Fibroblast of mammary gland (primary cell): ENCODE measurements at regions not wholly inside any gene's neighbourhood (a gene's known extent, or its start where the extent isn't known, plus 50 kb on each side); places are given as distances from the start of the nearest gene placed in this dataset.

Source experiments
- DNase-seq: peaks from one replicate; pipeline ENCODE4 v3.0.0-alpha.2; 2010; ENCODE audit warnings: low read depth
- H3K4me3 ChIP-seq: 2 replicates; pipeline ENCODE4 v1.5.1; 2011; ENCODE audit warnings: low read depth, mild to moderate bottlenecking, low read length, moderate library complexity; ENCODE audit not compliant: control insufficient read depth
- TF ChIP-seq, protein P1 (sequence below): conservative IDR thresholded peaks from 2 replicates; pipeline ENCODE4 v1.5.1; 2011; ENCODE audit warnings: low read depth, low read length, inconsistent platforms; ENCODE audit not compliant: control insufficient read depth, insufficient read depth

DNA sequence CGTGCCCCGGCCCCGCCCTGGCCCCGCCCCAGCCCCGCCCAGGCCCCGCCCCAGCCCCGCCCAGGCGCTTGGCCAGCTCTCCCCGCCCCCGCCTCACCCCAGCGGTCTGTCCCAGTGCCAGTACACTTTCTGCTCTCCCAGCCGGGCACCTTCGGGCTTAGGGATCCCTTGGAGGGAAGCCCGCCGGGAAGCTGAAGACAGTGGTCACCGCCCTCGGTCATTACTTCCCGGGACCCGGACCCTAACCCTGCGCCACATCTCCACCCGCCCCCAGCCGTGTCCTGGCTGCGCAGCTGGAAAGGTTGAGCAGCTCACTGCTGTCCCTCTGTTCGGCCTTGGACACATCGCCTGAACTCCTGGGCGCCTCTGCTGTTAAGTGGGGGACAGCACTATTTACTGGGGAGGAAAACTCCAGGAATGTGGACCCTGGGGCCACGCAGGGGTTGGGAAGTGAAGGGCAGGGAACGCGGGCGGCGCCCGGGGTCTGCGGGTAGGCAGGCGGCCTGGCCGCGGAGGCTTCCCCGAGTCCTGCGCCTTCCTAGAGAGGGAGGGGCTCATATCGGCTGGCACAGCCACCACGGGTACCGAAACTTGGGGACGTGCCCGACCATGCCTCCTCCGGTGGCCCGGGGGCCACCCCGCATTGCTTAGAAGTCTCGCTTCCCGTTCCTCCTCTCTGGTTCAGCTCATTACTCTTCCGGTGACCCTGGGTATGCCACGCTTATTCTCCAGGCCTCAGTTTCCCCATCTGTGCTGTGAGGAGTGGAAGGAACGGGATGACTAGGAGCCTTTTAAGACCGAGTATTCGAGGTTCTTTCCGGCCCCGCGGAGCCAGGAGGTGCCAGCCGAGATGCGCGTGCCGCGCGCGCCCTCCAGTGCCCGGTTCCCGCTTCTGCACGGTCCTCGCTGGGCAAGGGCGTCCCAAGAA, 121.0 kb downstream of the GYPC start:
- peak overlapping the region; percentile 31 for H3K4me3 ChIP-seq
- TF ChIP-seq, protein P1, sequence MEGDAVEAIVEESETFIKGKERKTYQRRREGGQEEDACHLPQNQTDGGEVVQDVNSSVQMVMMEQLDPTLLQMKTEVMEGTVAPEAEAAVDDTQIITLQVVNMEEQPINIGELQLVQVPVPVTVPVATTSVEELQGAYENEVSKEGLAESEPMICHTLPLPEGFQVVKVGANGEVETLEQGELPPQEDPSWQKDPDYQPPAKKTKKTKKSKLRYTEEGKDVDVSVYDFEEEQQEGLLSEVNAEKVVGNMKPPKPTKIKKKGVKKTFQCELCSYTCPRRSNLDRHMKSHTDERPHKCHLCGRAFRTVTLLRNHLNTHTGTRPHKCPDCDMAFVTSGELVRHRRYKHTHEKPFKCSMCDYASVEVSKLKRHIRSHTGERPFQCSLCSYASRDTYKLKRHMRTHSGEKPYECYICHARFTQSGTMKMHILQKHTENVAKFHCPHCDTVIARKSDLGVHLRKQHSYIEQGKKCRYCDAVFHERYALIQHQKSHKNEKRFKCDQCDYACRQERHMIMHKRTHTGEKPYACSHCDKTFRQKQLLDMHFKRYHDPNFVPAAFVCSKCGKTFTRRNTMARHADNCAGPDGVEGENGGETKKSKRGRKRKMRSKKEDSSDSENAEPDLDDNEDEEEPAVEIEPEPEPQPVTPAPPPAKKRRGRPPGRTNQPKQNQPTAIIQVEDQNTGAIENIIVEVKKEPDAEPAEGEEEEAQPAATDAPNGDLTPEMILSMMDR = peak; percentile 80
- peak; percentile 60 for DNase-seq

GRCh38 chr2:126777620-126777978, 121.1 kb upstream of the TEX51 start:
- TF ChIP-seq, protein P1 = no peak
- no peak for DNase-seq
- H3K4me3 ChIP-seq = no peak overlapping the region

GRCh38 chr2:126778561-126779501, 119.9 kb upstream of the TEX51 start:
- no peak for DNase-seq
- TF ChIP-seq, protein P1 = no peak
- no peak overlapping the region for H3K4me3 ChIP-seq

DNA sequence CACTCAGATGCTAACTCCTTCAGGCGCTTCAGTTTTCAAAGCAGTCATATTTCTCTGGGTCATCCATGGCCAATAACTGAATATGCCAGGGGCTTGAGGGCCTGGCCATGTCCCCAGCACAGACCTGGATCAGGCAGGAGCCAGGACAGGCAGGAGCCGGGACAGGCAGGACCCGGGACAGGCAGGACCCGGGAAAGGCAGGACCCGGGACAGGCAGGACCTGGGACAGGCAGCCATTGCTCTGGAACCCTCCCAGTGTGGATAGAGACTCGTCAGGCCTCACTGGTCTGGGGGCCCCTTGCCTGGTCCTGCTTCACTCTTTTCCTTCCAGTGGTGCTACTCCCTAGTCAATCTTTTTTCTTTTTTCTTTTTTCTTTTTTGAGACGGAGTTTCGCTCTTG, 117.5 kb upstream of the TEX51 start:
- no peak overlapping the region for H3K4me3 ChIP-seq
- TF ChIP-seq, protein P1 = no peak
- no peak for DNase-seq

DNA sequence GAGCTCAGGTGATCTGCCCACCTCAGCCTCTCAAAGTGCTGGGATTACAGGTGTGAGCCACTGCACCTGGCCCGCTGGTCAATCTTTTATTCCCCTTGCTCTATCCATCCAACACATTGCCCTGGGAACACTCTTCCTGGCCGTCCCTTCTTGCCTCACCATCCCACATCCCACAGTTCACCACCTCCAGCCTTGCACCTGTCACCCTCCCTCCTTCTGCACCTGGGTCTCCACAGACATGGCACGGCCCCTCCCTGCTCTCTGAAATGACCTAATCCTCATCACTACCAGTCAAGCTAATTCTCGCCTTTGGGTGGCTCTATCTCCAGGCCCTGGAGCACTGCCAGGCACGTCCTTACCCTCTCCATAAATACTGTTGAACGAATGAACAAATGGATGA, 116.9 kb upstream of the TEX51 start:
- TF ChIP-seq, protein P1 = no peak

DNA sequence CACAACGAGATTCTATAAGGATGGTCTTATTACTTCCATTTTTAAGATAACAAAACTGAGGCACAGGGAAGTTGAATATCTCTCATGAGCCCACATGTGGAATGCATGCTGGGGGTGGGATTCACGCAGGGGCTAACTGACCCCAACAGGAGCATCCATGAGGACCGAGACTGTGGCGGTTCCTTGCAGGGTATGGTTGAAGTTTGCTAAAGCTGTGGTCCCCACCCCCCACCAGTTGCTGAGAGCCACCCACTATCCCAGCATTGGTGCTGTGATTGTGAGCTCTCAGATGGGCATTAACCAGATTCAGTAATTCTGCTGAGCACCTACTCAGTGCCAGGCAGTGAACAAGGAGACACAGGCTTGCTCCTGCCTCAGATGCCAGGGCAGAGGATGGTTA, 116.0 kb upstream of the TEX51 start:
- no peak overlapping the region for H3K4me3 ChIP-seq
- DNase-seq = no peak
- TF ChIP-seq, protein P1 = no peak

More for the DNA sequence above, 116.9 kb upstream of the TEX51 start:
- H3K4me3 ChIP-seq = no peak overlapping the region
- DNase-seq = no peak
